ENCODE measurements at regions not wholly inside any gene's neighbourhood (a gene's known extent, or its start where the extent isn't known, plus 50 kb on each side); places are given as distances from the start of the nearest gene placed in this dataset.

GRCh38 chr1:114322207-114322606, 168.5 kb upstream of the SYT6 start:
- DNase-seq: no peak
- H3K36me3 Mint-ChIP-seq (ENCODE audit: insufficient read depth, unreplicated experiment): no peaks in the 10 kb centered on the region
- no peaks in the 10 kb centered on the region for H3K9me3 Mint-ChIP-seq (ENCODE audit: low read depth, unreplicated experiment)
- CTCF ChIA-PET: no interaction called here
- H3K27ac Mint-ChIP-seq (ENCODE audit: unreplicated experiment): no peak overlapping the region
- no peaks in the 10 kb centered on the region for H3K4me1 Mint-ChIP-seq (ENCODE audit: low read depth, unreplicated experiment)
- peaks cover 26% of the 10 kb centered on the region for H3K27me3 Mint-ChIP-seq (ENCODE audit: unreplicated experiment)
- BruUV-seq (replicated peaks): no TSS peak
- intact Hi-C loops (cut with micrococcal nuclease; ENCODE audit: unreplicated experiment): no loop called here
- H3K4me3 Mint-ChIP-seq (ENCODE audit: low read depth, unreplicated experiment): no peak overlapping the region
- TF ChIP-seq CTCF (IDR thresholded peaks at IDR 0.05; ENCODE audit: unreplicated experiment): no peak

DNA sequence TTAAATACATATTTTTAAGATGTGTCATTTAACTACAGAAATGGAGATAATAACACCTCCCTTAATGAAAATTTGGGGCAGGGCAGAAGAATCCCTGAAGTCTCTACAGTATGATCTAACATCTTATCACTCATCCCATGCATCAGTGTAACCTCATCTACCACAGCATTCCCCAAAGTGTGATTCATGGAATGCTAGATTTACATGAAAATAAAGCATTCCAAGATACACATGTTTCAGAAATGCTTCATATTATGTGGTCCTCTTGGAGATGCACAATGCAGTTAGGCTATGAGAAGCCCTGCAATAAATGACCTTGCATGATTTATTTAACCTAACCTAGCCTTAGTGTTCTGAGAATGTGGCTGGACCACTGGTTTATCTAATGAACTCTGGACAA, 166.9 kb upstream of the SYT6 start:
- Mint-ChIP-seq H3K4me3 (ENCODE audit: low read depth, unreplicated experiment) (no peak overlapping the region), H3K27me3 (ENCODE audit: unreplicated experiment) (peaks cover 26% of the 10 kb centered on the region), H3K36me3 (ENCODE audit: insufficient read depth, unreplicated experiment) (no peaks in the 10 kb centered on the region), H3K9me3 (ENCODE audit: low read depth, unreplicated experiment) (no peaks in the 10 kb centered on the region), H3K27ac (ENCODE audit: unreplicated experiment) (no peak overlapping the region), H3K4me1 (ENCODE audit: low read depth, unreplicated experiment) (no peaks in the 10 kb centered on the region)
- intact Hi-C loops (cut with micrococcal nuclease; ENCODE audit: unreplicated experiment): no loop called here
- CTCF ChIA-PET: no interaction called here
- BruUV-seq (replicated peaks): no TSS peak
- TF ChIP-seq CTCF (IDR thresholded peaks at IDR 0.05; ENCODE audit: unreplicated experiment): no peak
- no peak for DNase-seq

GRCh38 chr1:114319418-114319817, 165.7 kb upstream of the SYT6 start:
- no peaks in the 10 kb centered on the region for H3K9me3 Mint-ChIP-seq (ENCODE audit: low read depth, unreplicated experiment)
- DNase-seq: no peak
- no peaks in the 10 kb centered on the region for H3K4me1 Mint-ChIP-seq (ENCODE audit: low read depth, unreplicated experiment)
- H3K27me3 Mint-ChIP-seq (ENCODE audit: unreplicated experiment): peaks cover 23% of the 10 kb centered on the region
- BruUV-seq (replicated peaks): no TSS peak
- H3K36me3 Mint-ChIP-seq (ENCODE audit: insufficient read depth, unreplicated experiment): no peaks in the 10 kb centered on the region
- TF ChIP-seq CTCF (IDR thresholded peaks at IDR 0.05; ENCODE audit: unreplicated experiment): no peak
- CTCF ChIA-PET: no interaction called here
- H3K4me3 Mint-ChIP-seq (ENCODE audit: low read depth, unreplicated experiment): no peak overlapping the region
- no peak overlapping the region for H3K27ac Mint-ChIP-seq (ENCODE audit: unreplicated experiment)
- intact Hi-C loops (cut with micrococcal nuclease; ENCODE audit: unreplicated experiment): no loop called here

DNA sequence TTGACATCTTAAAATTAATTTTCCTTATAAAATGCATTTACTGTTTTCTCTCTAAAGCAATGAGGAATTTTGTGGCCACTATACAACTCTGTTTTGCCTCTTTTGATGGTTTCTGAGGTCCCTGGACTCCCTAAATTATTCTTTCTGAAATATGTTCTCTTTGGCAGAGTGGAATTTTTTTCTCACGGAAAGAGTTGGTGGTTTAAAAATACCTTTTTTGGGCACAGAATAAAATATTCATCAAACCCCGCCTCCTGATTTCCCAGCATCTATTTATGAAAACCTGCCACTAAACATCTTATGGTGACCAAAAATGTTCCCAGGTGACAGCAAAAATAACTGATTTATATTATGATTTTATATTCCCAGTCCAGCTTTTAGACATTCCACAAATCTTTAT, 165.3 kb upstream of the SYT6 start:
- Mint-ChIP-seq H3K36me3 (ENCODE audit: insufficient read depth, unreplicated experiment) (no peaks in the 10 kb centered on the region), H3K27ac (ENCODE audit: unreplicated experiment) (no peak overlapping the region), H3K4me3 (ENCODE audit: low read depth, unreplicated experiment) (no peak overlapping the region), H3K4me1 (ENCODE audit: low read depth, unreplicated experiment) (no peaks in the 10 kb centered on the region), H3K9me3 (ENCODE audit: low read depth, unreplicated experiment) (no peaks in the 10 kb centered on the region), H3K27me3 (ENCODE audit: unreplicated experiment) (peaks cover 22% of the 10 kb centered on the region)
- no peak for DNase-seq
- intact Hi-C loops (cut with micrococcal nuclease; ENCODE audit: unreplicated experiment): no loop called here
- BruUV-seq (replicated peaks): no TSS peak
- TF ChIP-seq CTCF (IDR thresholded peaks at IDR 0.05; ENCODE audit: unreplicated experiment): no peak
- CTCF ChIA-PET: no interaction called here

DNA sequence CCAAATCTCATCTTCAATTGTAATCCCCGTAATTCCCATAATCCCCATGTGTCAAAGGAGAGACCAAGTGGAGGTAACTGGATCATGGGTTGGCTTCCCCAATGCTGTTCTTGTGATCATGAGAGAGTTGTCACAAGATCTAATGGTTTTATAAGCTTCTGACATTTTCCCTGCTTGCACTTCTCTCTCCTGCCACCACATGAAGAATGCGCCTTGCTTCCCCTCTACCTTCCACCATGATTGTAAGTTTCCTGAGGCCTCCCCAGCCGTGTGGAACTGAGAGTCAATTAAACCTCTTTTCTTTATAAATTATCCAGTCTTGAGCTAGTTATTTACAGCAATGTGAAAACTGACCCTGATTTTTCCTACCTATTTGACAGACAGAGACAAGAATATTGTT, 162.5 kb upstream of the SYT6 start:
- no peaks in the 10 kb centered on the region for H3K9me3 Mint-ChIP-seq (ENCODE audit: low read depth, unreplicated experiment)
- DNase-seq: no peak

More for the DNA sequence above, 162.5 kb upstream of the SYT6 start:
- Mint-ChIP-seq H3K27me3 (ENCODE audit: unreplicated experiment) (peaks cover 28% of the 10 kb centered on the region), H3K4me1 (ENCODE audit: low read depth, unreplicated experiment) (no peaks in the 10 kb centered on the region), H3K27ac (ENCODE audit: unreplicated experiment) (no peak overlapping the region), H3K4me3 (ENCODE audit: low read depth, unreplicated experiment) (no peak overlapping the region), H3K36me3 (ENCODE audit: insufficient read depth, unreplicated experiment) (no peaks in the 10 kb centered on the region)
- no TSS peak for BruUV-seq (replicated peaks)
- CTCF ChIA-PET: no interaction called here
- TF ChIP-seq CTCF (IDR thresholded peaks at IDR 0.05; ENCODE audit: unreplicated experiment): no peak
- intact Hi-C loops (cut with micrococcal nuclease; ENCODE audit: unreplicated experiment): no loop called here
